HFFc6 (cell line): ENCODE measurements at regions not wholly inside any gene's neighbourhood (a gene's known extent, or its start where the extent isn't known, plus 50 kb on each side); places are given as distances from the start of the nearest gene placed in this dataset.
"Not testable (repeated sequence)": the region's sequence is repeated elsewhere in the genome, so short reads cannot be mapped to it uniquely, and the experiment has no call there.

ENCODE experiments used
- DNase-seq: peaks from one replicate; pipeline ENCODE4 v3.0.0-alpha.2; 2018
- H3K27ac Mint-ChIP-seq: 2 replicates; pipeline ENCODE4 v1.8.0; 2020; ENCODE audit warnings: mild to moderate bottlenecking, mixed read lengths
- H3K27me3 Mint-ChIP-seq: 2 replicates; pipeline ENCODE4 v1.8.0; 2021; ENCODE audit warnings: mild to moderate bottlenecking, moderate library complexity, mixed read lengths; ENCODE audit not compliant: insufficient read depth
- H3K36me3 Mint-ChIP-seq: 2 replicates; pipeline ENCODE4 v1.8.0; 2021; ENCODE audit warnings: low read depth, mixed read lengths
- H3K4me1 Mint-ChIP-seq: 2 replicates; pipeline ENCODE4 v1.8.0; 2020; ENCODE audit warnings: low read depth, mixed read lengths
- H3K4me3 Mint-ChIP-seq: 2 replicates; pipeline ENCODE4 v1.8.0; 2020; ENCODE audit warnings: mild to moderate bottlenecking, moderate library complexity, mixed read lengths
- H3K9me3 Mint-ChIP-seq: 2 replicates; pipeline ENCODE4 v1.8.0; 2020; ENCODE audit warnings: mild to moderate bottlenecking, mixed read lengths
- TF ChIP-seq, protein P1 (sequence below): fragments of 200-600 bp; sonication (generic); IDR thresholded peaks from 2 replicates; pipeline ENCODE4 v1.5.0; 2021; ENCODE audit warnings: antibody characterized with exemption, mild to moderate bottlenecking

DNA sequence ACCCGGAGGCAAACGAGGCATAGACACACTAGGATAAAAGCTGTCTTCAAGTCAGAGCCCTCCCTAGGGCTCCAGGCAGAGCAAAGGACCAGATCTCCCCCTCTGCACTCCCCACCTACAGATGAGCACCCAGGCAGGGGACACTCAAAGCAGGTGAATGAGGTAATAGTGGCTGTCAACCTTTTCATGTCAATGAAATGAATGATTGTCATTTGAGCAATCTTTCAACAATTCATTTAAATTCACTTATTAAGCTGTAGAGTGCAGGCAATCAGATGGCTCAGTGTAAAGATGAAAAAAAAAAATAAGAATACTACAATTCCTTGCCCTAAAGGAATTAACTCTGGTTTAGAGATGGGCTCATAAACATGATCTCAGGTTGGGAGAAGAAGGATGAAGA is 427.8 kb upstream of the ISX start:
- Mint-ChIP-seq H3K27ac (no peak overlapping the region), H3K36me3 (peaks cover 14% of the 10 kb centered on the region; the same call in 1 of the 2 replicates), H3K27me3 (no peaks in the 10 kb centered on the region; the same call in 1 of the 2 replicates), H3K4me3 (no peak overlapping the region), H3K9me3 (peaks cover 77% of the 10 kb centered on the region), H3K4me1 (no peaks in the 10 kb centered on the region)
- TF ChIP-seq, protein P1, sequence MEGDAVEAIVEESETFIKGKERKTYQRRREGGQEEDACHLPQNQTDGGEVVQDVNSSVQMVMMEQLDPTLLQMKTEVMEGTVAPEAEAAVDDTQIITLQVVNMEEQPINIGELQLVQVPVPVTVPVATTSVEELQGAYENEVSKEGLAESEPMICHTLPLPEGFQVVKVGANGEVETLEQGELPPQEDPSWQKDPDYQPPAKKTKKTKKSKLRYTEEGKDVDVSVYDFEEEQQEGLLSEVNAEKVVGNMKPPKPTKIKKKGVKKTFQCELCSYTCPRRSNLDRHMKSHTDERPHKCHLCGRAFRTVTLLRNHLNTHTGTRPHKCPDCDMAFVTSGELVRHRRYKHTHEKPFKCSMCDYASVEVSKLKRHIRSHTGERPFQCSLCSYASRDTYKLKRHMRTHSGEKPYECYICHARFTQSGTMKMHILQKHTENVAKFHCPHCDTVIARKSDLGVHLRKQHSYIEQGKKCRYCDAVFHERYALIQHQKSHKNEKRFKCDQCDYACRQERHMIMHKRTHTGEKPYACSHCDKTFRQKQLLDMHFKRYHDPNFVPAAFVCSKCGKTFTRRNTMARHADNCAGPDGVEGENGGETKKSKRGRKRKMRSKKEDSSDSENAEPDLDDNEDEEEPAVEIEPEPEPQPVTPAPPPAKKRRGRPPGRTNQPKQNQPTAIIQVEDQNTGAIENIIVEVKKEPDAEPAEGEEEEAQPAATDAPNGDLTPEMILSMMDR: no peak
- no peak for DNase-seq

DNA sequence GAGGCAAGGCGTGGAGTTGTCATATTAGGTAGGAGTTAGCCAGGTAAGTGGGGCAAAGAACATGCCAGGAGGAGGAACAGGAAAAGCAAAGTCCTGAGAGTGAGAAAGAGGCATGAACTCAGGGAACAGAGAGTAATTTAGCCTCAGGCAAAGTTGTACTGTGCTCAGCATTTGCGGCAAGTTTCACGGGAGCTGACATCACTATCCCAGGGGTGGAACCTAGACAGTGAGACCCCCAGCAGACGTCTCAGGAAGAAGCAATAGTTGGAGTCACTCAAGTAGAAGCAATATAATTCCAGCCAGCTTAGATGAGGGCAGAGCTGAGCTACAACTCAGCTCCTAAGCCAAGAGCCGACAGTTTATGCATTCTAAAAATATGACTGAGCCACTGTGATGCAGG is 426.0 kb upstream of the ISX start:
- Mint-ChIP-seq H3K4me1 (no peaks in the 10 kb centered on the region), H3K36me3 (peaks cover 10% of the 10 kb centered on the region; the same call in 1 of the 2 replicates), H3K27me3 (no peaks in the 10 kb centered on the region; the same call in 1 of the 2 replicates), H3K4me3 (no peak overlapping the region), H3K9me3 (peaks cover 76% of the 10 kb centered on the region), H3K27ac (no peak overlapping the region)
- TF ChIP-seq, protein P1: no peak
- DNase-seq: no peak

DNA sequence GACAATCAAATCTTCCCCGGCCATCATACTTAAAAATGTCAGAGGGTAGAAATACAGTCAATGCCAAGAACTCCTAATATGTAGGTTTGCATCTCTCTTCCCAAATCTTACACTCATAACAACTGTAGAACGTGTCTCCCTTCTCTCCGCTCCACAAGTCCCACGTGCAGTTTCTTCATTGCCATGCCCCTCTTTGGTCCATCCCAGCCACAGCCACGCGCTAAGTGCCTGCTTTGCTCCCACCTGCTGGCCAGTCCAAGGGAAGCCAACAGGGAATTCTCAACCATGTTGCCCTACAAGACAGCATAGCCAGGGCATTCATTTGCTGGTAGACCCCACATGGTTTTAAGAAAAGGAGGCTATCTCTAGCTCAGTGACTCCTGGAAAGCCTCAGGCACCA is 420.6 kb upstream of the ISX start:
- Mint-ChIP-seq H3K4me3 (no peak overlapping the region), H3K36me3 (peaks cover 8% of the 10 kb centered on the region; the same call in 1 of the 2 replicates), H3K27me3 (no peaks in the 10 kb centered on the region), H3K9me3 (peaks cover 55% of the 10 kb centered on the region), H3K4me1 (no peaks in the 10 kb centered on the region), H3K27ac (no peak overlapping the region)
- no peak for DNase-seq
- TF ChIP-seq, protein P1: no peak

DNA sequence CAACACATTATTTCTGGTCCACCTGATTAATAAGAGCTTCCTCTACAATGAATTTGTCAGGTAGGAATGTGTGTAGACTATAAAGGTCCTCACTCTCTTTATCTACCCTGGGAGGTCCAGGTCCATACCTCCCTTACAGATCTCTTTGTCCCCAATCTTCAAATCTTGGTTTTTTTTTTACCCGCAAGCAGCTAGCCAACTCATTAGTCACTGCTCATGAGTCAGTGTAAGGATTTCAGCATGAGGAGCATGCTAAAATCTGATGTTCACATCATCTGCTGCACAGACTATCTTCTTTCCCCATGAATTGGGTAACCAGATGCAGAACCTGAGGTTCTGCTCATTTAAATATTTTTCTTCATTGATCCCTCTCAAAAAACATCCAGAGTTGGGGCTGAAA is 397.0 kb upstream of the ISX start:
- no peaks in the 10 kb centered on the region for H3K27me3 Mint-ChIP-seq
- DNase-seq: no peak

DNA sequence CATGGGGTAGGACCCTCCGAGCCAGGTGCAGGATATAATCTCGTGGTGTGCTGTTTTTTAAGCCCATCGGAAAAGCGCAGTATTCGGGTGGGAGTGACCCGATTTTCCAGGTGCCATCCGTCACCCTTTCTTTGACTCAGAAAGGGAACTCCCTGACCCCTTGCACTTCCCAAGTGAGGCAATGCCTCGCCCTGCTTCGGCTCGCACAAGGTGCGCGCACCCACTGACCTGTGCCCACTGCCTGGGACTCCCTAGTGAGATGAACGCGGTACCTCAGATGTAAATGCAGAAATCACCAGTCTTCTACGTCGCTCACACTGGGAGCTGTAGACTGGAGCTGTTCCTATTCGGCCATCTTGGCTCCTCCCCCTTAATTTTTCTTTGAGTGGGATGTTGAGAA is 382.9 kb upstream of the ISX start:
- not testable (repeated sequence) for H3K27me3 Mint-ChIP-seq, H3K36me3 Mint-ChIP-seq, H3K4me1 Mint-ChIP-seq, DNase-seq, H3K4me3 Mint-ChIP-seq, H3K27ac Mint-ChIP-seq
- peaks cover 36% of the 10 kb centered on the region for H3K9me3 Mint-ChIP-seq

More for the DNA sequence above, 397.0 kb upstream of the ISX start:
- Mint-ChIP-seq H3K4me1 (no peaks in the 10 kb centered on the region), H3K27ac (no peak overlapping the region), H3K9me3 (peaks cover 69% of the 10 kb centered on the region), H3K36me3 (peaks cover 4% of the 10 kb centered on the region; the same call in 1 of the 2 replicates), H3K4me3 (no peak overlapping the region)
- TF ChIP-seq, protein P1: no peak

DNA sequence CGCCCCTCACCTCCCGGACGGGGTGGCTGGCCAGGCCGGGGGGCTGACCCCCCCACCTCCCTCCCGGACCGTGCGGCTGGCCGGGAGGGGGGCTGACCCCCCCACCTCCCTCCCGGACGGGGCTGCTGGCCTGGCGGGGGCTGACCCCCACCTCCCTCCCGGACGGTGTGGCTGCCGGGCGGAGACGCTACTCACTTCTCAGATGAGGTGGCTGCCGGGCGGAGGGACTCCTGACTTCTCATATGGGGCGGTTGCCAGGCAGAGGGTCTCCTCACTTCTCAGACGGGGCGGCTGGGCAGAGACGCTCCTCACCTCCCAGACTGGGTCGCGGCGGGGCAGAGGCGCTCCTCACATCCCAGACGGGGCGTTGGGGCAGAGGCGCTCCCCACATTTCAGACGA is 381.7 kb upstream of the ISX start:
- not testable (repeated sequence) for H3K4me3 Mint-ChIP-seq, DNase-seq, H3K27ac Mint-ChIP-seq, H3K4me1 Mint-ChIP-seq, H3K27me3 Mint-ChIP-seq
- H3K9me3 Mint-ChIP-seq: peaks cover 47% of the 10 kb centered on the region
- peaks cover 12% of the 10 kb centered on the region; the same call in 1 of the 2 replicates for H3K36me3 Mint-ChIP-seq

DNA sequence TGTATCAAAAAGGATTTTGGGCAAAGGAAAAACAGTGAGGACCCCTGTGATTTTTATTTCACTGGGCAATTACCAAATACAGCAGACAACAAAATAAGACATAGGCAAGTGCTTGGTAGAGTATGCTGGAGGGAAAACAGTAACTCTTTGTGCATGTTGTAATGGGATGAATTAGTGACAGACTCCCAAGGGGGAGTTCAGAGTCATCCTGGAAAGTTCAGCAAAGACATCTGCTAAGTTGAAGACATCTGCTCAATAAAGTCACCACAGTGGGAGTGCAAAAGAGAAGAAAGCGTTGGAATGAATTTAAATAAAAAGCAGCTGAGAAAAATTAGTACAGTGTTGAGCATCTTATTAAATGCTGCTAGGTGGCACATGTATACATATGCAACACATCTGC is 378.8 kb upstream of the ISX start:
- Mint-ChIP-seq H3K4me1 (no peaks in the 10 kb centered on the region), H3K36me3 (peaks cover 12% of the 10 kb centered on the region; the same call in 1 of the 2 replicates), H3K27ac (no peak overlapping the region), H3K9me3 (peaks cover 45% of the 10 kb centered on the region), H3K27me3 (no peaks in the 10 kb centered on the region), H3K4me3 (no peak overlapping the region)
- no peak for DNase-seq
- TF ChIP-seq, protein P1: no peak
